Ishikawa (cell line): ENCODE measurements at regions not wholly inside any gene's neighbourhood (a gene's known extent, or its start where the extent isn't known, plus 50 kb on each side); places are given as distances from the start of the nearest gene placed in this dataset.

Experiments used
- CEBPB ChIP-seq: IDR thresholded peaks from 2 replicates; pipeline ENCODE4 v1.6.1; 2012
- CREB1 ChIP-seq: IDR thresholded peaks from 2 replicates; pipeline ENCODE4 v1.6.1; 2012; ENCODE audit warnings: low read depth
- EGR1 ChIP-seq: IDR thresholded peaks from 2 replicates; pipeline ENCODE4 v1.6.1; 2012
- EP300 ChIP-seq: IDR thresholded peaks from 2 replicates; pipeline ENCODE4 v1.6.1; 2012; ENCODE audit warnings: borderline replicate concordance
- FOXM1 ChIP-seq: IDR thresholded peaks from 2 replicates; pipeline ENCODE4 v1.6.1; 2012; ENCODE audit warnings: low read depth, borderline replicate concordance
- MAX ChIP-seq: IDR thresholded peaks from 2 replicates; pipeline ENCODE4 v1.6.1; 2012
- NFIC ChIP-seq: IDR thresholded peaks from 2 replicates; pipeline ENCODE4 v1.6.1; 2012
- RAD21 ChIP-seq: IDR thresholded peaks from 2 replicates; pipeline ENCODE4 v1.6.1; 2012; ENCODE audit warnings: low read depth
- REST ChIP-seq: IDR thresholded peaks from 2 replicates; pipeline ENCODE4 v1.6.1; 2012; ENCODE audit warnings: low read depth, mild to moderate bottlenecking
- TAF1 ChIP-seq: IDR thresholded peaks from 2 replicates; pipeline ENCODE4 v1.6.1; 2012; ENCODE audit warnings: low read depth, mild to moderate bottlenecking
- TCF12 ChIP-seq: IDR thresholded peaks from 2 replicates; pipeline ENCODE4 v1.6.1; 2012; ENCODE audit warnings: low read depth
- TEAD4 ChIP-seq: IDR thresholded peaks from 2 replicates; pipeline ENCODE4 v1.6.1; 2012
- USF1 ChIP-seq: IDR thresholded peaks from 2 replicates; pipeline ENCODE4 v1.6.1; 2012
- YY1 ChIP-seq: IDR thresholded peaks from 2 replicates; pipeline ENCODE4 v1.6.1; 2012; ENCODE audit warnings: low read depth
- ZBTB7A ChIP-seq: IDR thresholded peaks from 2 replicates; pipeline ENCODE4 v1.6.1; 2012; ENCODE audit warnings: low read depth

- TF ChIP-seq RAD21 (no peak), FOXM1 (no peak), CEBPB (no peak), USF1 (no peak), TAF1 (no peak), EP300 (no peak), CREB1 (no peak), MAX (no peak), TCF12 (no peak)
Measured at GRCh38 chr5:84680908-84681307, 296.2 kb upstream of the EDIL3 start.

- TF ChIP-seq NFIC = no peak
- no peak for TF ChIP-seq YY1
- TF ChIP-seq TCF12 = no peak
- no peak for TF ChIP-seq CREB1
- no peak for TF ChIP-seq TEAD4
- TF ChIP-seq RAD21 = no peak
- TF ChIP-seq EGR1 = no peak
- TF ChIP-seq REST = no peak
- no peak for TF ChIP-seq FOXM1
- no peak for TF ChIP-seq EP300
- TF ChIP-seq ZBTB7A = no peak
- TF ChIP-seq MAX = no peak
- TF ChIP-seq CEBPB = no peak
- TF ChIP-seq USF1 = no peak
- TF ChIP-seq TAF1 = no peak
Measured at GRCh38 chr5:84673785-84674184, 289.1 kb upstream of the EDIL3 start.

GRCh38 chr5:84667576-84667975, 282.9 kb upstream of the EDIL3 start:
- TF ChIP-seq REST (no peak), TEAD4 (no peak), TAF1 (no peak), EGR1 (no peak), FOXM1 (no peak), CEBPB (no peak)

GRCh38 chr5:84650429-84650828, 265.7 kb upstream of the EDIL3 start:
- TF ChIP-seq EGR1 (no peak), TEAD4 (no peak), CREB1 (no peak), USF1 (no peak), MAX (no peak), EP300 (no peak), ZBTB7A (no peak), REST (no peak), YY1 (no peak), RAD21 (no peak), NFIC (no peak), TCF12 (no peak), CEBPB (no peak), FOXM1 (no peak), TAF1 (no peak)
